ENCODE measurements at regions not wholly inside any gene's neighbourhood (a gene's known extent, or its start where the extent isn't known, plus 50 kb on each side); places are given as distances from the start of the nearest gene placed in this dataset.

DNA sequence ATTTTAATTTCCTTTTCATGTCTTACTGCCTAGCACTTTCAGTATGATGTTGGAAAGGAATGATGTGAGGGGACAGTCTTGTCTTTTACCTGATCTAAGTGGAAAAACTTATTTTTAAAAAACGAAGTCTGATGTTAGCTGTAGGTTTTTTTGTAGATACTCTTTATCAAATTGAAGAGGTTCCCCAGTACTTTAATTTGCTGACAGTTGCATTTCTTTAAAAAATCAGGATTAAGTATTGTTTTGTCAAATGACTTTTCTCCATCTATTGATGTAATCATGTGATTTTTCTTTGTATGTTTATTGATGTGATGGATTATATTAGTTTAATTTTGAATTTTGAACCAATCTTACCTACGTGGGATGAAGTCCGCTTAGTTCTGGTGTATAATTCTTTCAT is 568.4 kb upstream of the AGA start:
- TF ChIP-seq, protein P1, sequence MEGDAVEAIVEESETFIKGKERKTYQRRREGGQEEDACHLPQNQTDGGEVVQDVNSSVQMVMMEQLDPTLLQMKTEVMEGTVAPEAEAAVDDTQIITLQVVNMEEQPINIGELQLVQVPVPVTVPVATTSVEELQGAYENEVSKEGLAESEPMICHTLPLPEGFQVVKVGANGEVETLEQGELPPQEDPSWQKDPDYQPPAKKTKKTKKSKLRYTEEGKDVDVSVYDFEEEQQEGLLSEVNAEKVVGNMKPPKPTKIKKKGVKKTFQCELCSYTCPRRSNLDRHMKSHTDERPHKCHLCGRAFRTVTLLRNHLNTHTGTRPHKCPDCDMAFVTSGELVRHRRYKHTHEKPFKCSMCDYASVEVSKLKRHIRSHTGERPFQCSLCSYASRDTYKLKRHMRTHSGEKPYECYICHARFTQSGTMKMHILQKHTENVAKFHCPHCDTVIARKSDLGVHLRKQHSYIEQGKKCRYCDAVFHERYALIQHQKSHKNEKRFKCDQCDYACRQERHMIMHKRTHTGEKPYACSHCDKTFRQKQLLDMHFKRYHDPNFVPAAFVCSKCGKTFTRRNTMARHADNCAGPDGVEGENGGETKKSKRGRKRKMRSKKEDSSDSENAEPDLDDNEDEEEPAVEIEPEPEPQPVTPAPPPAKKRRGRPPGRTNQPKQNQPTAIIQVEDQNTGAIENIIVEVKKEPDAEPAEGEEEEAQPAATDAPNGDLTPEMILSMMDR (conservative IDR thresholded peaks at IDR 0.05; ENCODE audit: low read depth, low read length) = no peak
- TF ChIP-seq POLR2A (IDR thresholded peaks at IDR 0.05; ENCODE audit: low read depth, low read length) = no peak
- no peak for TF ChIP-seq RCOR1 (IDR thresholded peaks at IDR 0.05; ENCODE audit: insufficient replicate concordance, low read length)
- TF ChIP-seq CHD1 (IDR thresholded peaks at IDR 0.05; ENCODE audit: low read depth, low read length) = no peak
- no peak for TF ChIP-seq BHLHE40 (IDR thresholded peaks at IDR 0.05; ENCODE audit: low read depth, low read length)
- TF ChIP-seq MAZ (IDR thresholded peaks at IDR 0.05; ENCODE audit: borderline replicate concordance, low read depth, low read length) = no peak
- no peak for TF ChIP-seq CEBPB (IDR thresholded peaks at IDR 0.05; ENCODE audit: low read depth, low read length)
- TF ChIP-seq, protein P2, sequence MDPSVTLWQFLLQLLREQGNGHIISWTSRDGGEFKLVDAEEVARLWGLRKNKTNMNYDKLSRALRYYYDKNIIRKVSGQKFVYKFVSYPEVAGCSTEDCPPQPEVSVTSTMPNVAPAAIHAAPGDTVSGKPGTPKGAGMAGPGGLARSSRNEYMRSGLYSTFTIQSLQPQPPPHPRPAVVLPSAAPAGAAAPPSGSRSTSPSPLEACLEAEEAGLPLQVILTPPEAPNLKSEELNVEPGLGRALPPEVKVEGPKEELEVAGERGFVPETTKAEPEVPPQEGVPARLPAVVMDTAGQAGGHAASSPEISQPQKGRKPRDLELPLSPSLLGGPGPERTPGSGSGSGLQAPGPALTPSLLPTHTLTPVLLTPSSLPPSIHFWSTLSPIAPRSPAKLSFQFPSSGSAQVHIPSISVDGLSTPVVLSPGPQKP (IDR thresholded peaks at IDR 0.05; ENCODE audit: borderline replicate concordance, low read depth, low read length) = no peak
- TF ChIP-seq SMC3 (IDR thresholded peaks at IDR 0.05; ENCODE audit: low read depth, low read length) = no peak
- TF ChIP-seq, protein P3, sequence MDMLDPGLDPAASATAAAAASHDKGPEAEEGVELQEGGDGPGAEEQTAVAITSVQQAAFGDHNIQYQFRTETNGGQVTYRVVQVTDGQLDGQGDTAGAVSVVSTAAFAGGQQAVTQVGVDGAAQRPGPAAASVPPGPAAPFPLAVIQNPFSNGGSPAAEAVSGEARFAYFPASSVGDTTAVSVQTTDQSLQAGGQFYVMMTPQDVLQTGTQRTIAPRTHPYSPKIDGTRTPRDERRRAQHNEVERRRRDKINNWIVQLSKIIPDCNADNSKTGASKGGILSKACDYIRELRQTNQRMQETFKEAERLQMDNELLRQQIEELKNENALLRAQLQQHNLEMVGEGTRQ (IDR thresholded peaks at IDR 0.05; ENCODE audit: low read depth, low read length) = no peak
- TF ChIP-seq MXI1 (IDR thresholded peaks at IDR 0.05; ENCODE audit: borderline replicate concordance, low read depth, low read length) = no peak

Measured in IMR-90 (cell line).